PFSK-1 (cell line): ENCODE measurements at regions not wholly inside any gene's neighbourhood (a gene's known extent, or its start where the extent isn't known, plus 50 kb on each side); places are given as distances from the start of the nearest gene placed in this dataset.

ENCODE experiments used
- POLR2AphosphoS5 ChIP-seq: IDR thresholded peaks from 2 replicates; pipeline ENCODE4 v1.6.1; 2012; ENCODE audit warnings: low read depth, mild to moderate bottlenecking, control low read depth, low read length, moderate library complexity
- TF ChIP-seq, protein P1 (sequence below), 2 experiments: IDR thresholded peaks; 2 replicates each; pipeline versions ENCODE4 v1.6.1 to v1.8.0; 2011 to 2012; ENCODE audit warnings: low read depth in 2 of 2, low read length in 2 of 2, control low read depth in 1 of 2, inconsistent platforms in 1 of 2, mild to moderate bottlenecking in 1 of 2, moderate library complexity in 1 of 2; ENCODE audit not compliant: insufficient read depth in 1 of 2

DNA sequence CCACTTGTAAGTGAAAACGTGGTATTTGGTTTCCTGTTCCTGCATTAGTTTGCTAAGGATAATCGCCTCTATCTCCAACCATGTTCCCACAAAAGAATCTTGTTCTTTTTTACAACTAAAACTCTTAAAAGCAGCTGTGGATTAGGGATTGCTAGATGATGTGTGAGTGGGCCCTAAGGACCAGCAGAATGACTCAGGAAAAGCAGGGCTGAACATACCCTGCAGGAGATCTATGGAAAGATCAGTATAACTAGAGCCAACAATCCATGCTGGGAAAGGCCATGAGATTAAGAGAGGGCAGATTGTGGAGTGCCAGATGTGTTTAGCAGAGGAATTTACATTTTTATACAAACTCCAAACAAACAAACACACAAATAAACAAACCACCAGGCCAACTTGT is 128.4 kb upstream of the TMEM164 start:
- TF ChIP-seq POLR2AphosphoS5, result no peak
- TF ChIP-seq, protein P1, sequence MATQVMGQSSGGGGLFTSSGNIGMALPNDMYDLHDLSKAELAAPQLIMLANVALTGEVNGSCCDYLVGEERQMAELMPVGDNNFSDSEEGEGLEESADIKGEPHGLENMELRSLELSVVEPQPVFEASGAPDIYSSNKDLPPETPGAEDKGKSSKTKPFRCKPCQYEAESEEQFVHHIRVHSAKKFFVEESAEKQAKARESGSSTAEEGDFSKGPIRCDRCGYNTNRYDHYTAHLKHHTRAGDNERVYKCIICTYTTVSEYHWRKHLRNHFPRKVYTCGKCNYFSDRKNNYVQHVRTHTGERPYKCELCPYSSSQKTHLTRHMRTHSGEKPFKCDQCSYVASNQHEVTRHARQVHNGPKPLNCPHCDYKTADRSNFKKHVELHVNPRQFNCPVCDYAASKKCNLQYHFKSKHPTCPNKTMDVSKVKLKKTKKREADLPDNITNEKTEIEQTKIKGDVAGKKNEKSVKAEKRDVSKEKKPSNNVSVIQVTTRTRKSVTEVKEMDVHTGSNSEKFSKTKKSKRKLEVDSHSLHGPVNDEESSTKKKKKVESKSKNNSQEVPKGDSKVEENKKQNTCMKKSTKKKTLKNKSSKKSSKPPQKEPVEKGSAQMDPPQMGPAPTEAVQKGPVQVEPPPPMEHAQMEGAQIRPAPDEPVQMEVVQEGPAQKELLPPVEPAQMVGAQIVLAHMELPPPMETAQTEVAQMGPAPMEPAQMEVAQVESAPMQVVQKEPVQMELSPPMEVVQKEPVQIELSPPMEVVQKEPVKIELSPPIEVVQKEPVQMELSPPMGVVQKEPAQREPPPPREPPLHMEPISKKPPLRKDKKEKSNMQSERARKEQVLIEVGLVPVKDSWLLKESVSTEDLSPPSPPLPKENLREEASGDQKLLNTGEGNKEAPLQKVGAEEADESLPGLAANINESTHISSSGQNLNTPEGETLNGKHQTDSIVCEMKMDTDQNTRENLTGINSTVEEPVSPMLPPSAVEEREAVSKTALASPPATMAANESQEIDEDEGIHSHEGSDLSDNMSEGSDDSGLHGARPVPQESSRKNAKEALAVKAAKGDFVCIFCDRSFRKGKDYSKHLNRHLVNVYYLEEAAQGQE (IDR thresholded peaks at IDR 0.05; ENCODE audit: insufficient read depth in 1 of 2, low read depth in 2 of 2, low read length in 2 of 2), result no peak
